LNCAP (cell line): ENCODE measurements at regions not wholly inside any gene's neighbourhood (a gene's known extent, or its start where the extent isn't known, plus 50 kb on each side); places are given as distances from the start of the nearest gene placed in this dataset.

ENCODE experiments used
- CTCF ChIP-seq: fragments of 450-650 bp; IDR thresholded peaks from 2 replicates; pipeline ENCODE4 v1.5.1; 2017; ENCODE audit warnings: mild to moderate bottlenecking

DNA sequence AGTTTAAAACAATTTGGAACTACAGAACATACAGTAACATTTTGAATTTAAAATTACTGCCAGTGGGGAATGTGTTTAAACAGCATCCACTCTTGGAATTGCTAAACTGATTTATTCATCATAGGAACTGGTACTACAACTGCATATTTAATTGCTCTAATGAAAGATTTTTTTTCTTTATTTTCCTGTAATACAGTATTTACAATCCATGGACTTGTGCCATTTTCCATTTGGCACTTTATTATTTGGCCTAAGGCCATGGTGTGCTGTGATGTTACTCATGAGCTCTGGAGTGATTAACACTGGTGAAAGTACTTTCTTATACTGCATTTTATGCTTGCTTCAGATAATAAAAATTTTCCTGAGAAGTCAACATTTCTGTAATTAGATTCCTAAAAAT, 69.7 kb upstream of the NUDT6 start:
- TF ChIP-seq CTCF = no peak

DNA sequence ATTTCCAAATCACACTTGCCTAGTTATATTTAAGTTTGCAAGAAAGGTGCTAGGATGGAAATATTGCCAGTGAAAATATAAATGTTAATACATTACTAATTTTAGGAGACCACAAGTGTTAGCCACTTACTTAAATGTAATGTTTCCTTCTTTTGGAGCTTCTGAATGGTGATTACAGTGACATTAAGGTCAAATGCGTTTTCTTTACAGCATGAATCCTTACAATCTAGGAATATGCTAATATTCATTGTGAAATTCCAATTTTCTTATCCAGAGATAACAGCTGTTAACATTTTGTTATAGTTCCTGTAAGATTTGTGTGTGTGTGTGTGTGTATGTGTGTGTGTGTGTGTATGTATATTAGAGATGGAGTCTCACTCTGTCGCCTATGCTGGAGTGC, 70.2 kb upstream of the NUDT6 start:
- TF ChIP-seq CTCF = no peak

DNA sequence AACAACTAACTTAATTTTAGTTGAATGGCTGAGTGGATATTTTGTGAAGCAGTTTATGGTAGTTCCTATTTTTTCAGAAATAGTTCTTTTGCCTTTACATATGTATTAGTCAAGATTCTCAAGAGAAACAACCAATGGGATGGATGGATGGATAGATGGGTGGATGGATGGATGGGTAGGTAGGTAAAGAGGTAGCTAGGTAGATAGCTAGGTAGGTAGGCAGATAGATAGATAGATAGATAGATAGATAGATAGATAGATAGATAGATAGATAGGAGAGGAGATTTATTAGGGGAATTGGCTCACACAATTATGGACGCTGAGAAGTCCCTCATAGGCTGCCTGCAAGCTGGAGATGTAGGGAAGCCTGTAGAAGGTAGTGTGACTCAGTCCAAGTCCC, 74.0 kb upstream of the NUDT6 start:
- TF ChIP-seq CTCF = no peak

DNA sequence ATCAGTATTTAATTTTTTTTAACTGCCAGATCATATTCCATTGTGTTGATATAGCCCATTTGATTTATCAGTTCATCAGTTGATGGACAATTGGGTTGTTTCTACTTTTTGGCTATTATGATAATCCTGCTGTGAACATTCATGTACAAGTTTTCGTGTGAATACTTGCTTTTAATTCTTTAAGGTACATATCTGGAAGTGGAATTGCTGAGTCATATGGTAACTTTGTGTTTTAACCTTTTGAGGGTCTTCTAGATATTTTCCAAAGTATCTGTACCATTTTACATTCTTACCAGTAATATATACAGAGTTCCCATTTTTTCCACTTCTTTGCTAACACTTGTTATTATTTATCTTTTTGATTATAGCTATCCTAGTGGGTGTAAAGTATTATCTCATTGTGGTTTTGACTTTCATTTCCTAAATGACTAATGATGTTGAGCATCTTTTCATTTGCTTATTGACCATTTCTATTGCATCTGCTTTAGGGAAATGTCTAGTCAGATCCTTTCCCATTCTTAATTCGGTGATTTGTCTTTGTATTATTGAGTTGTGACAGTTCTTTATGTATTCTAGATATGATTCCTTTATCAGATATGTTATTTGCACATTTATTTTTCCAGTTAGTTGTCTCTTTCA, 75.2 kb upstream of the NUDT6 start:
- no peak for TF ChIP-seq CTCF

DNA sequence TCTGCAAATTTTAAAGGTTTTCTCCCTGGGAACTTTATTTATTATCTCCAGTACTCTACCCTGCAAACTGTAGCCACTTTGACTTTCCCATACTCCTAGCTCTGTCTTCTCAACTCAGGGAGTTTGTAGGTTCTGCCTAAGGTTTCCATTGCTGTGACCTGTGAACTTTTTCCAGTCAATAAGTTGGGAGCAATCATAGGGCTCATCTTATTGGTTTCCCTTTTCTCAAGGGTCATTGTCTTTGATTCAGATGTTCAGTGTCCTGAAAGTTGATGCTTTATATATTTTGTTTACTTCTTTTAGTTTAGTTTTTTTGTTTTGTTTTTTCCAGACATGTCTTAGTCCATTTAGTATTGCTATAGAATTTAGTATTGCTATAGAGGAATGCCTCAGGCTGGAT, 85.3 kb upstream of the NUDT6 start:
- TF ChIP-seq CTCF = no peak

DNA sequence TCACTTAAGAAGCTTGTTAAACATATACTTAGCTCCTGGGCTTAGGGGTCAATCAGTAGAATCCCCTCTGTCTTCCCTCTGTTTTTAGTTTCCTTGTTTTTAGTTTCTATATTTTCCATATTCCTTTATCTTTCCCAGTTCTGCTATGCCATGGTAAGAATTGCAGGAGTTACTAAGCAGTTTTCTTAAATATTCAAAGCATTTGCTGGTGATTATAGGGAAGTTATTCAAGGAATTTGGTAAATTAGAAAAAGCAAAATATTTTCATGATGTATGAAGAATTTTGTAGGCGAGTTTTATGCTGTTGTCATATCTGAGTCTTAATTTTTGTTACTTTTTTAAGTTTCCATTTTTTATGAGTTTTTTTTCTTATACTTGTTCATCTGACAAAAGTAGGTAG, 91.6 kb upstream of the NUDT6 start:
- TF ChIP-seq CTCF = no peak

- TF ChIP-seq CTCF = no peak
Observed at GRCh38 chr4:123017078-123017477, 94.7 kb upstream of the NUDT6 start.
